ENCODE measurements at regions not wholly inside any gene's neighbourhood (a gene's known extent, or its start where the extent isn't known, plus 50 kb on each side); places are given as distances from the start of the nearest gene placed in this dataset.

- TF ChIP-seq HHEX (CRISPR knock-in tag; IDR thresholded peaks at IDR 0.05) (peak; percentile 88), TFDP1 (CRISPR knock-in tag; IDR thresholded peaks at IDR 0.05; ENCODE audit: borderline replicate concordance) (peak; percentile 88), RAD21 (CRISPR knock-in tag; IDR thresholded peaks at IDR 0.05) (peak; percentile 83), NAIF1 (CRISPR knock-in tag; IDR thresholded peaks at IDR 0.05; ENCODE audit: borderline replicate concordance) (peak; percentile 77; the same call in 1 of the 2 replicates), SRF (IDR thresholded peaks at IDR 0.05; ENCODE audit: low read depth, low read length) (peak; percentile 53; the same call in 1 of the 2 replicates), MLXIP (CRISPR knock-in tag; IDR thresholded peaks at IDR 0.05; ENCODE audit: borderline replicate concordance) (peak; percentile 100), ZNF724P (CRISPR knock-in tag; IDR thresholded peaks at IDR 0.05; ENCODE audit: borderline replicate concordance) (peak; percentile 96; the same call in 1 of the 2 replicates), SOX13 (IDR thresholded peaks at IDR 0.05) (peak; percentile 89), SOX13 (CRISPR knock-in tag; conservative IDR thresholded peaks at IDR 0.05 in 1 of 2, IDR thresholded peaks at IDR 0.05 in 1 of 2) (peak in 1 of 2 experiments; percentile 98; a peak in 3 of 4 replicates), THYN1 (CRISPR knock-in tag; IDR thresholded peaks at IDR 0.05; ENCODE audit: borderline replicate concordance, low read depth) (no peak), THAP8 (CRISPR knock-in tag; IDR thresholded peaks at IDR 0.05; ENCODE audit: borderline replicate concordance) (no peak), ZBTB3 (CRISPR knock-in tag; IDR thresholded peaks at IDR 0.05; ENCODE audit: borderline replicate concordance, low read depth) (peak; percentile 91; the same call in 1 of the 2 replicates), KDM3A (CRISPR knock-in tag; IDR thresholded peaks at IDR 0.05; ENCODE audit: low read depth) (peak; percentile 99), ZBTB1 (CRISPR knock-in tag; IDR thresholded peaks at IDR 0.05; ENCODE audit: borderline replicate concordance) (peak; percentile 20; the same call in 1 of the 2 replicates), TARDBP (CRISPR knock-in tag; IDR thresholded peaks at IDR 0.05) (peak; percentile 100), ZNF7 (CRISPR knock-in tag; IDR thresholded peaks at IDR 0.05) (peak; percentile 41; the same call in 1 of the 2 replicates), PBX3 (CRISPR knock-in tag; IDR thresholded peaks at IDR 0.05; ENCODE audit: borderline replicate concordance) (no peak), ETV5 (CRISPR knock-in tag; IDR thresholded peaks at IDR 0.05; ENCODE audit: borderline replicate concordance) (peak; percentile 99), ZFP36L1 (CRISPR knock-in tag; IDR thresholded peaks at IDR 0.05) (peak; percentile 94), MNT (IDR thresholded peaks at IDR 0.05) (peak; percentile 90)
These were observed 150.6 kb upstream of the AFDN start (continued) for GRCh38 chr6:167676000-167676665.
